ENCODE measurements at regions not wholly inside any gene's neighbourhood (a gene's known extent, or its start where the extent isn't known, plus 50 kb on each side); places are given as distances from the start of the nearest gene placed in this dataset.

GRCh38 chr6:126947070-126947469, 171.4 kb upstream of the RSPO3 start:
- DNase-seq (ENCODE audit: low spot score) (no peak), ATAC-seq (no peak)
- TF ChIP-seq FOXP1 (CRISPR knock-in tag; IDR thresholded peaks at IDR 0.05; ENCODE audit: borderline replicate concordance) (no peak), TP53 (CRISPR knock-in tag; IDR thresholded peaks at IDR 0.05) (no peak), GTF2I (CRISPR knock-in tag; conservative IDR thresholded peaks at IDR 0.05) (no peak), USF1 (CRISPR knock-in tag; IDR thresholded peaks at IDR 0.05) (no peak), TCF7 (CRISPR knock-in tag; IDR thresholded peaks at IDR 0.05; ENCODE audit: low read depth) (no peak), OVOL2 (CRISPR knock-in tag; IDR thresholded peaks at IDR 0.05; ENCODE audit: borderline replicate concordance) (no peak), RELA (CRISPR knock-in tag; IDR thresholded peaks at IDR 0.05; ENCODE audit: borderline replicate concordance) (no peak), FOXK1 (CRISPR knock-in tag; IDR thresholded peaks at IDR 0.05) (no peak), E2F1 (CRISPR knock-in tag; IDR thresholded peaks at IDR 0.05) (no peak), ZNF219 (CRISPR knock-in tag; IDR thresholded peaks at IDR 0.05; ENCODE audit: borderline replicate concordance) (no peak), CTCF (IDR thresholded peaks at IDR 0.05) (no peak), AR (CRISPR knock-in tag; IDR thresholded peaks at IDR 0.05) (no peak), EMX1 (CRISPR knock-in tag; IDR thresholded peaks at IDR 0.05) (no peak)
- TF ChIP-seq, protein P1, sequence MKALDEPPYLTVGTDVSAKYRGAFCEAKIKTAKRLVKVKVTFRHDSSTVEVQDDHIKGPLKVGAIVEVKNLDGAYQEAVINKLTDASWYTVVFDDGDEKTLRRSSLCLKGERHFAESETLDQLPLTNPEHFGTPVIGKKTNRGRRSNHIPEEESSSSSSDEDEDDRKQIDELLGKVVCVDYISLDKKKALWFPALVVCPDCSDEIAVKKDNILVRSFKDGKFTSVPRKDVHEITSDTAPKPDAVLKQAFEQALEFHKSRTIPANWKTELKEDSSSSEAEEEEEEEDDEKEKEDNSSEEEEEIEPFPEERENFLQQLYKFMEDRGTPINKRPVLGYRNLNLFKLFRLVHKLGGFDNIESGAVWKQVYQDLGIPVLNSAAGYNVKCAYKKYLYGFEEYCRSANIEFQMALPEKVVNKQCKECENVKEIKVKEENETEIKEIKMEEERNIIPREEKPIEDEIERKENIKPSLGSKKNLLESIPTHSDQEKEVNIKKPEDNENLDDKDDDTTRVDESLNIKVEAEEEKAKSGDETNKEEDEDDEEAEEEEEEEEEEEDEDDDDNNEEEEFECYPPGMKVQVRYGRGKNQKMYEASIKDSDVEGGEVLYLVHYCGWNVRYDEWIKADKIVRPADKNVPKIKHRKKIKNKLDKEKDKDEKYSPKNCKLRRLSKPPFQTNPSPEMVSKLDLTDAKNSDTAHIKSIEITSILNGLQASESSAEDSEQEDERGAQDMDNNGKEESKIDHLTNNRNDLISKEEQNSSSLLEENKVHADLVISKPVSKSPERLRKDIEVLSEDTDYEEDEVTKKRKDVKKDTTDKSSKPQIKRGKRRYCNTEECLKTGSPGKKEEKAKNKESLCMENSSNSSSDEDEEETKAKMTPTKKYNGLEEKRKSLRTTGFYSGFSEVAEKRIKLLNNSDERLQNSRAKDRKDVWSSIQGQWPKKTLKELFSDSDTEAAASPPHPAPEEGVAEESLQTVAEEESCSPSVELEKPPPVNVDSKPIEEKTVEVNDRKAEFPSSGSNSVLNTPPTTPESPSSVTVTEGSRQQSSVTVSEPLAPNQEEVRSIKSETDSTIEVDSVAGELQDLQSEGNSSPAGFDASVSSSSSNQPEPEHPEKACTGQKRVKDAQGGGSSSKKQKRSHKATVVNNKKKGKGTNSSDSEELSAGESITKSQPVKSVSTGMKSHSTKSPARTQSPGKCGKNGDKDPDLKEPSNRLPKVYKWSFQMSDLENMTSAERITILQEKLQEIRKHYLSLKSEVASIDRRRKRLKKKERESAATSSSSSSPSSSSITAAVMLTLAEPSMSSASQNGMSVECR (CRISPR knock-in tag; IDR thresholded peaks at IDR 0.05; ENCODE audit: borderline replicate concordance), result no peak
- TF ChIP-seq, protein P2, sequence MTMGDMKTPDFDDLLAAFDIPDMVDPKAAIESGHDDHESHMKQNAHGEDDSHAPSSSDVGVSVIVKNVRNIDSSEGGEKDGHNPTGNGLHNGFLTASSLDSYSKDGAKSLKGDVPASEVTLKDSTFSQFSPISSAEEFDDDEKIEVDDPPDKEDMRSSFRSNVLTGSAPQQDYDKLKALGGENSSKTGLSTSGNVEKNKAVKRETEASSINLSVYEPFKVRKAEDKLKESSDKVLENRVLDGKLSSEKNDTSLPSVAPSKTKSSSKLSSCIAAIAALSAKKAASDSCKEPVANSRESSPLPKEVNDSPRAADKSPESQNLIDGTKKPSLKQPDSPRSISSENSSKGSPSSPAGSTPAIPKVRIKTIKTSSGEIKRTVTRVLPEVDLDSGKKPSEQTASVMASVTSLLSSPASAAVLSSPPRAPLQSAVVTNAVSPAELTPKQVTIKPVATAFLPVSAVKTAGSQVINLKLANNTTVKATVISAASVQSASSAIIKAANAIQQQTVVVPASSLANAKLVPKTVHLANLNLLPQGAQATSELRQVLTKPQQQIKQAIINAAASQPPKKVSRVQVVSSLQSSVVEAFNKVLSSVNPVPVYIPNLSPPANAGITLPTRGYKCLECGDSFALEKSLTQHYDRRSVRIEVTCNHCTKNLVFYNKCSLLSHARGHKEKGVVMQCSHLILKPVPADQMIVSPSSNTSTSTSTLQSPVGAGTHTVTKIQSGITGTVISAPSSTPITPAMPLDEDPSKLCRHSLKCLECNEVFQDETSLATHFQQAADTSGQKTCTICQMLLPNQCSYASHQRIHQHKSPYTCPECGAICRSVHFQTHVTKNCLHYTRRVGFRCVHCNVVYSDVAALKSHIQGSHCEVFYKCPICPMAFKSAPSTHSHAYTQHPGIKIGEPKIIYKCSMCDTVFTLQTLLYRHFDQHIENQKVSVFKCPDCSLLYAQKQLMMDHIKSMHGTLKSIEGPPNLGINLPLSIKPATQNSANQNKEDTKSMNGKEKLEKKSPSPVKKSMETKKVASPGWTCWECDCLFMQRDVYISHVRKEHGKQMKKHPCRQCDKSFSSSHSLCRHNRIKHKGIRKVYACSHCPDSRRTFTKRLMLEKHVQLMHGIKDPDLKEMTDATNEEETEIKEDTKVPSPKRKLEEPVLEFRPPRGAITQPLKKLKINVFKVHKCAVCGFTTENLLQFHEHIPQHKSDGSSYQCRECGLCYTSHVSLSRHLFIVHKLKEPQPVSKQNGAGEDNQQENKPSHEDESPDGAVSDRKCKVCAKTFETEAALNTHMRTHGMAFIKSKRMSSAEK (CRISPR knock-in tag; IDR thresholded peaks at IDR 0.05; ENCODE audit: borderline replicate concordance), result no peak
- ChIA-PET POLR2A (no interaction called here), CTCF (no interaction called here)
- H3K9me3 Mint-ChIP-seq, result no peaks in the 10 kb centered on the region
- no peak overlapping the region for H3K4me3 Mint-ChIP-seq
- no peaks in the 10 kb centered on the region for H3K4me1 Mint-ChIP-seq
- no peaks in the 10 kb centered on the region for H3K36me3 Mint-ChIP-seq
- no peak overlapping the region for H3K27ac Mint-ChIP-seq
- no peaks in the 10 kb centered on the region for H3K27me3 Mint-ChIP-seq (ENCODE audit: low read depth)

Data from WTC11 (cell line).